Right cardiac atrium (tissue), 5 donors: ENCODE measurements at regions not wholly inside any gene's neighbourhood (a gene's known extent, or its start where the extent isn't known, plus 50 kb on each side); places are given as distances from the start of the nearest gene placed in this dataset.
"Not testable (repeated sequence)": the region's sequence is repeated elsewhere in the genome, so short reads cannot be mapped to it uniquely, and the experiment has no call there.

Experiments used
- ATAC-seq, 2 donors: fragments of 200-7000 bp; cut with Tn5 transposase; one replicate each; pipeline versions ENCODE4 v1.8.0 to v1.9.1; 2020; ENCODE audit warnings: moderate library complexity in 2 of 2, mild to moderate bottlenecking in 1 of 2
- DNase-seq, 3 donors: peaks; one replicate each; pipeline ENCODE4 v3.0.0-alpha.2; 2020
- H3K27ac ChIP-seq: one replicate; pipeline ENCODE4 v1.5.1; 2013; ENCODE audit warnings: mild to moderate bottlenecking, low read length, control low read depth, moderate library complexity
- H3K27me3 ChIP-seq: one replicate; pipeline ENCODE4 v1.6.1; 2013; ENCODE audit not compliant: control insufficient read depth, insufficient read depth
- H3K4me1 ChIP-seq: one replicate; pipeline ENCODE4 v1.6.1; 2013; ENCODE audit warnings: low read length; ENCODE audit not compliant: control insufficient read depth, insufficient read depth
- H3K4me3 ChIP-seq: one replicate; pipeline ENCODE4 v1.5.1; 2013; ENCODE audit warnings: low read length, control low read depth
- H3K9me3 ChIP-seq: one replicate; pipeline ENCODE4 v1.6.1; 2013; ENCODE audit warnings: low read length; ENCODE audit not compliant: control insufficient read depth
- WGBS: extraction: QIAGEN DNeasy Blood & Tissue Kit; methylation state at CpG from one replicate; pipeline ENCODE4 v1.1.7; 2013; 5-methylcytosine and 5-hydroxymethylcytosine counted together
- intact Hi-C, 4 donors: fragments of 100-400 bp; cut with DNase I; formaldehyde crosslinking; loops; one replicate each; pipeline versions ENCODE4 v1.11.0 to v1.14.0; 2022 to 2023
- donor health status: healthy with polysubstance abuse.
- donor health status: DM: no; HTN: yes; CAD: no.
- donor health status: DM: no; HTN: no; CAD: no.
- donor health status: DM: no; HTN: yes; CAD: no; lungs with severe emphysema.
- donor health status: DM: yes; HTN: yes; CAD: no.

DNA sequence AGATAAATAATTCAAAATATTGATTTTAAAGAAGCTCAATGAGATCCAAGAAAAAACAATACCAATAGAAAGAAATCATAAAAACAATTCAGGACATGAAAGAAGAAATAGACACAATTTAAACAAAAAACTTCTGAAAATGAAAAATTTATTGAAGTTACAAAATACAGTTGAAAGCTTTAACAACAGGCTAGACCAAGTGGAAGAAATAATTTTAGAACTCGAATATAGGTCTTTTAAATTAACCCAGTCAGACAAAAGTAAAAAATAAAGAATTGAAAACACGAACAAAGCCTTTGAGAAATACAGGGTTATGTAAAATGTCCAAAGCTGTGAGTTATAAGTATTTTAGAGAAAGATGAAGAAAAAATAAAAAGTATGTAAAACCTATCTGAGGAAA lies 152.4 kb upstream of the SMIM30 start:
- ATAC-seq, result no peak
- Histone ChIP-seq H3K27ac (no peak overlapping the region), H3K9me3 (peaks cover 2% of the 10 kb centered on the region), H3K4me3 (no peak overlapping the region), H3K4me1 (no peaks in the 10 kb centered on the region), H3K27me3 (no peaks in the 10 kb centered on the region)
- DNase-seq, result no peak
- intact Hi-C loops, result no loop called here
- WGBS, result 85% methylated on average over 2 of the region's 2 CpGs

- ATAC-seq, H3K27me3 ChIP-seq, H3K4me1 ChIP-seq, H3K4me3 ChIP-seq, H3K9me3 ChIP-seq, DNase-seq, intact Hi-C loops, H3K27ac ChIP-seq: not testable (repeated sequence)
- 93% methylated on average over 3 of the region's 3 CpGs for WGBS
These were observed 151.2 kb upstream of the SMIM30 start for GRCh38 chr7:113269592-113269991.

GRCh38 chr7:113268757-113269156 lies 150.4 kb upstream of the SMIM30 start:
- H3K9me3 ChIP-seq, result peaks cover 2% of the 10 kb centered on the region

GRCh38 chr7:113267885-113268284 lies 149.5 kb upstream of the SMIM30 start:
- no peak overlapping the region for H3K4me3 ChIP-seq
- H3K27ac ChIP-seq, result no peak overlapping the region
- intact Hi-C loops, result no loop called here
- H3K9me3 ChIP-seq, result peaks cover 2% of the 10 kb centered on the region
- ATAC-seq (no peak), DNase-seq (no peak)
- no peaks in the 10 kb centered on the region for H3K4me1 ChIP-seq
- no peaks in the 10 kb centered on the region for H3K27me3 ChIP-seq
- WGBS, result 89% methylated on average over 4 of the region's 4 CpGs

More at GRCh38 chr7:113268757-113269156, 150.4 kb upstream of the SMIM30 start:
- 29% methylated on average over 3 of the region's 3 CpGs for WGBS
- Histone ChIP-seq H3K4me3 (no peak overlapping the region), H3K27ac (no peak overlapping the region), H3K4me1 (no peaks in the 10 kb centered on the region), H3K27me3 (no peaks in the 10 kb centered on the region)
- no peak for ATAC-seq
- no peak for DNase-seq
- intact Hi-C loops, result no loop called here

DNA sequence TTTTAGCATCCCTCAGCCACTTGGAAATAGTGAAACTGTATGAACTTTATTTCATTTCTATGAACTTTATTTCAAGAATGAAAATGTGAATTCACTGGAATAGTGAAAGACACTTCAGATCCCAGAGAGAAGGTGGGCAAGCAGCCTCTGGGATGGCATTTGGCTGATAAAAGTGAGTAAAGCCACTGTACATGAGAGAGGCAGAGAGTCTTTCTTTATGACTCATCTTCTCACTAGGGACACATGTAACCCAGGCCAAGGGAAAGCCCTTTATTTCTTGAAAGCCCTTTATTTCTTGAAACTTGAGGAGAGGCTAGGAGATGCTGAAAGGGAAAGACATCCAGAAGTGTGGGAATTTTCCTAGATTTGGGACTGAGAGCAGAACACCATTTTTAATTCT lies 148.9 kb upstream of the SMIM30 start:
- ATAC-seq (no peak), DNase-seq (no peak)
- intact Hi-C loops, result no loop called here
- H3K4me3 ChIP-seq, result no peak overlapping the region
- peaks cover 2% of the 10 kb centered on the region for H3K9me3 ChIP-seq
- no peaks in the 10 kb centered on the region for H3K27me3 ChIP-seq
- no peak overlapping the region for H3K27ac ChIP-seq
- no peaks in the 10 kb centered on the region for H3K4me1 ChIP-seq

DNA sequence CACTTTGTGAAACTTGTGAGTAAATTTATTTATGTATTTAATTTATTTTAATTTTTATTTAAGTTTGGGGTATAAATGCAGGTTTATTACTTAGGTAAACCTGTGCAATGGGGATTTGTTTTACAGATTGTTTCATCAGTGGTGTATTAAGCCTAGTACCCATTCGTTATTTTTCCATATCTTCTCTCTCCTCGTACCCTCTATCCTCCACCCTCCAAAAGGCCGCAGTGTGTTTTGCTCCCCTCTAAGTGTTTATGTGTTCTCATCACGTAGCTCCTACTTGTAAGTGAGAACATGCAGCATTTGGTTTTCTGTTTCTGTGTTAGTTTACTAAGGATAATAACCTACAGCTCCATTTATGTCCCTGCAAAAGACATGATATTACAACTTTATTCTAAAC lies 145.4 kb upstream of the SMIM30 start:
- intact Hi-C loops, result no loop called here
- 70% methylated on average over 4 of the region's 4 CpGs for WGBS
- no peak for ATAC-seq

DNA sequence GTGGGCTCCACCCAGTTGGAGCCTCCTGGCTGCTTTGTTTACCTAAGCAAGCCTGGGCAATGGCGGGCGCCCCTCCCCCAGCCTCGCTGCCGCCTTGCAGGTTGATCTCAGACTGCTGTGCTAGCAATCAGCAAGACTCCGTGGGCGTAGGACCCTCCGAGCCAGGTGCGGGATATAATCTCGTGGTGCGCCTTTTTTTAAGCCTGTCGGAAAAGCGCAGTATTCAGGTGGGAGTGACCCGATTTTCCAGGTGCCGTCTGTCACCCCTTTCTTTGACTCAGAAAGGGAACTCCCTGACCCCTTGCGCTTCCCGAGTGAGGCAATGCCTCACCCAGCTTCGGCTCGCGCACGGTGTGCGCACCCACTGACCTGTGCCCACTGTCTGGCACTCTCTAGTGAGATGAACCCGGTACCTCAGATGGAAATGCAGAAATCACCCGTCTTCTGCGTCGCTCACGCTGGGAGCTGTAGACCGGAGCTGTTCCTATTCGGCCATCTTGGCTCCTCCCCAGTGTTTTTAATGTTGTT lies 144.9 kb upstream of the SMIM30 start:
- H3K27me3 ChIP-seq, H3K9me3 ChIP-seq, DNase-seq, ATAC-seq, H3K4me3 ChIP-seq, H3K27ac ChIP-seq, intact Hi-C loops, H3K4me1 ChIP-seq: not testable (repeated sequence)
- 92% methylated on average over 28 of the region's 28 CpGs for WGBS

More for the DNA sequence above, 145.4 kb upstream of the SMIM30 start:
- H3K4me1 ChIP-seq, result no peaks in the 10 kb centered on the region
- H3K4me3 ChIP-seq, result no peak overlapping the region
- H3K27ac ChIP-seq, result no peak overlapping the region
- DNase-seq, result no peak
- H3K27me3 ChIP-seq, result no peaks in the 10 kb centered on the region
- H3K9me3 ChIP-seq, result peaks cover 2% of the 10 kb centered on the region

- H3K4me1 ChIP-seq, result no peaks in the 10 kb centered on the region
- no peaks in the 10 kb centered on the region for H3K9me3 ChIP-seq
- WGBS, result 54% methylated on average over 1 of the region's 1 CpG
- no peak for ATAC-seq
- H3K27ac ChIP-seq, result no peak overlapping the region
- H3K4me3 ChIP-seq, result no peak overlapping the region
- intact Hi-C loops, result no loop called here
- H3K27me3 ChIP-seq, result no peaks in the 10 kb centered on the region
- DNase-seq, result no peak
These were observed 138.7 kb upstream of the SMIM30 start for GRCh38 chr7:113256883-113257531.

DNA sequence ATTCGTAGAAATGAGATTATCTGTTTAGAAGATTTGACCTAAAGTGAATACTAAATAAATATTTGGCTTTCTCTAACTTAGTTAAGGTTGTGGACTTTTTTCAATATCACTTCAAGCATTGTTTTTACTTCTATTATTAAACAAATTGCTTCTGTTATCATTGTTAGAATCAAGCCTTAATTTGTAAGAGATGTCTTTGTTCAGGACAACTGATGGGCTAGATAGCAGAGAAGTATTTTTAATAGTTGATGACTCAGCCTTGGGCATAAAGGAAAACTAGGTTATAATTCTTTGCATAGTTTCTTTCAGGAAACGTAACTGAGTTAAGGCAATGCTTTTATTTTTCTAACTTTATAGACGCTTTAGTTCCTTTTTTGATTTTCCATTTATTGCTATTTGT lies 128.8 kb upstream of the SMIM30 start:
- Histone ChIP-seq H3K4me1 (no peaks in the 10 kb centered on the region), H3K27ac (no peak overlapping the region), H3K9me3 (no peaks in the 10 kb centered on the region), H3K27me3 (no peaks in the 10 kb centered on the region), H3K4me3 (no peak overlapping the region)
- intact Hi-C loops, result no loop called here
- WGBS, result 57% methylated on average over 3 of the region's 3 CpGs
- DNase-seq (no peak), ATAC-seq (no peak)

DNA sequence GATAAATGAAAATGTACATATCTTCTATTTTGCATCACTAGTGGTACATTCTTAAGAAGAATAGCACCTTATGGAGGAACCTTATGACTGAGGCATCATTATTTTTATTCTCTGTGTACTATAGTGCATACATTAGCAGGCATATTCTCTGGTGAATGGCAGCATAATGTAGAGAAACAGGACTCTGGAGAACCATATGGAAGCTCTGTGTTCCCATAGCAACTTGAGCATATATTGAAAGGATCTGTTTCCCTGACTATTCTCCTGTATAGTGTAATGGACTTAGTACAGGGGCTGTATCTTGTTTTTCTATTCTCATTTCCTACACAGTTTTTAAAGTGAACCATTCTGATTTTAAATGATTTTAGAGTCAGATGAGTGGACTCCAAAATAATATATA lies 128.4 kb upstream of the SMIM30 start:
- no peak overlapping the region for H3K4me3 ChIP-seq
- ATAC-seq (no peak), DNase-seq (no peak)
- no peaks in the 10 kb centered on the region for H3K4me1 ChIP-seq
- intact Hi-C loops, result no loop called here
- H3K27ac ChIP-seq, result no peak overlapping the region
- H3K9me3 ChIP-seq, result no peaks in the 10 kb centered on the region
- H3K27me3 ChIP-seq, result no peaks in the 10 kb centered on the region

DNA sequence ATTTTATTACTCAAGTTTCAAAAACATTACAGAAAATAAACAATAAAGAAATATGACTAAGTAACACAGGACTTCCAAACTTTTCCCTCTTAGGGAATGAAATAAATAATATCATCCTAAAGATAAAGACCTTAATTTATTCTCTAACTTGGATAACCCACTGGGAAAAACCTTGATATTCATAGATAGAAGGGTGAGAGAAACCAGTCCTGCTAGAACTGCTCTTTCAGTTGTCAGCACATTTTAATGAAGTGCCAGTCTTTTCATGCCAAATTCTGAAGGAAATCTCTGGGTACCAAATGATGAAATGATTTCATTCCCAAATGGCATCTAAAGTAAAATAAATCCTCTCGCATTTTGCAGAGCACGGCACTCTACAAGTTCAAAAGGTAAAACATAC lies 114.5 kb upstream of the SMIM30 start:
- no peak for DNase-seq
- intact Hi-C loops, result no loop called here

GRCh38 chr7:113230691-113231090 lies 112.3 kb upstream of the SMIM30 start:
- WGBS, result 89% methylated on average over 2 of the region's 2 CpGs
- no peaks in the 10 kb centered on the region for H3K27me3 ChIP-seq

More for the DNA sequence above, 114.5 kb upstream of the SMIM30 start:
- no peak for ATAC-seq
- 44% methylated on average over 2 of the region's 2 CpGs for WGBS
- Histone ChIP-seq H3K9me3 (no peaks in the 10 kb centered on the region), H3K4me1 (no peaks in the 10 kb centered on the region), H3K27ac (no peak overlapping the region), H3K4me3 (no peak overlapping the region), H3K27me3 (no peaks in the 10 kb centered on the region)

More at GRCh38 chr7:113230691-113231090, 112.3 kb upstream of the SMIM30 start:
- DNase-seq, result no peak
- H3K4me1 ChIP-seq, result no peaks in the 10 kb centered on the region
- H3K4me3 ChIP-seq, result no peak overlapping the region
- intact Hi-C loops, result no loop called here
- ATAC-seq, result no peak
- H3K9me3 ChIP-seq, result peaks cover 2% of the 10 kb centered on the region
- no peak overlapping the region for H3K27ac ChIP-seq
